GM12891 (cell line): ENCODE measurements at regions not wholly inside any gene's neighbourhood (a gene's known extent, or its start where the extent isn't known, plus 50 kb on each side); places are given as distances from the start of the nearest gene placed in this dataset.

Experiments used
- PAX5 ChIP-seq: IDR thresholded peaks from 2 replicates; pipeline ENCODE4 v1.6.1; 2011; ENCODE audit warnings: low read length, moderate library complexity, mild to moderate bottlenecking; ENCODE audit not compliant: insufficient read depth, severe bottlenecking
- POLR2A ChIP-seq: IDR thresholded peaks from 2 replicates; pipeline ENCODE4 v1.6.1; 2011; ENCODE audit warnings: low read depth, low read length, control low read depth
- POLR2AphosphoS5 ChIP-seq: IDR thresholded peaks from 2 replicates; pipeline ENCODE4 v1.6.1; 2011; ENCODE audit warnings: low read depth, low read length, control low read depth
- POU2F2 ChIP-seq: IDR thresholded peaks from 2 replicates; pipeline ENCODE4 v1.6.1; 2011; ENCODE audit warnings: low read depth, mild to moderate bottlenecking, control low read depth, low read length, moderate library complexity
- SPI1 ChIP-seq: IDR thresholded peaks from 2 replicates; pipeline ENCODE4 v1.6.1; 2011; ENCODE audit warnings: low read depth, low read length, control low read depth
- TAF1 ChIP-seq: IDR thresholded peaks from 2 replicates; pipeline ENCODE4 v1.6.1; 2011; ENCODE audit warnings: low read depth, low read length, control low read depth

- TF ChIP-seq POLR2AphosphoS5 = no peak
- no peak for TF ChIP-seq TAF1
- no peak for TF ChIP-seq POLR2A
- no peak for TF ChIP-seq POU2F2
- TF ChIP-seq SPI1 = no peak
- TF ChIP-seq PAX5 = no peak
These were observed 242.4 kb upstream of the ST6GAL2 start for GRCh38 chr2:107128381-107128780.
